ENCODE measurements at regions not wholly inside any gene's neighbourhood (a gene's known extent, or its start where the extent isn't known, plus 50 kb on each side); places are given as distances from the start of the nearest gene placed in this dataset.
"Not testable (repeated sequence)": the region's sequence is repeated elsewhere in the genome, so short reads cannot be mapped to it uniquely, and the experiment has no call there.

GRCh38 chrY:19042984-19043442 lies 269.5 kb upstream of the HSFY2 start:
- no peak for DNase-seq

GRCh38 chrY:19042306-19042958 lies 268.9 kb upstream of the HSFY2 start:
- DNase-seq = no peak

GRCh38 chrY:19026631-19027030 lies 253.1 kb upstream of the HSFY2 start:
- no peak for DNase-seq

- no peak for DNase-seq
Measured at GRCh38 chrY:19023934-19024333, 250.4 kb upstream of the HSFY2 start.

- DNase-seq = no peak
Measured at GRCh38 chrY:19020193-19020592, 246.7 kb upstream of the HSFY2 start.

GRCh38 chrY:19016990-19017389 lies 243.5 kb upstream of the HSFY2 start:
- no peak for DNase-seq

- no peak for DNase-seq
Measured at GRCh38 chrY:19015854-19016253, 242.3 kb upstream of the HSFY2 start.

- DNase-seq = no peak
Measured at GRCh38 chrY:19015213-19015612, 241.7 kb upstream of the HSFY2 start.

GRCh38 chrY:19012985-19013384 lies 239.4 kb upstream of the HSFY2 start:
- no peak for DNase-seq

- DNase-seq = no peak
Measured at GRCh38 chrY:19011605-19012090, 238.1 kb upstream of the HSFY2 start.

GRCh38 chrY:19006234-19006633 lies 232.7 kb upstream of the HSFY2 start:
- DNase-seq = no peak

- no peak for DNase-seq
Measured at GRCh38 chrY:19005579-19005978, 232.0 kb upstream of the HSFY2 start.

- DNase-seq = no peak
Measured at GRCh38 chrY:18997635-18998240, 224.2 kb upstream of the HSFY2 start.

GRCh38 chrY:18993480-18993879 lies 219.9 kb upstream of the HSFY2 start:
- DNase-seq = no peak

GRCh38 chrY:18992684-18993083 lies 219.1 kb upstream of the HSFY2 start:
- not testable (repeated sequence) for DNase-seq

GRCh38 chrY:18989356-18989755 lies 215.8 kb upstream of the HSFY2 start:
- no peak for DNase-seq

GRCh38 chrY:18966001-18966400 lies 192.5 kb upstream of the HSFY2 start:
- no peak for DNase-seq

GRCh38 chrY:18958846-18959245 lies 185.3 kb upstream of the HSFY2 start:
- DNase-seq = no peak

- DNase-seq = no peak
Measured at GRCh38 chrY:18951657-18952435, 178.3 kb upstream of the HSFY2 start.

- no peak for DNase-seq
Measured at GRCh38 chrY:18951019-18951418, 177.5 kb upstream of the HSFY2 start.

GRCh38 chrY:18936831-18937230 lies 163.3 kb upstream of the HSFY2 start:
- no peak for DNase-seq

GRCh38 chrY:18919256-18919655 lies 145.7 kb upstream of the HSFY2 start:
- no peak for DNase-seq

GRCh38 chrY:18912846-18913245 lies 139.3 kb upstream of the HSFY2 start:
- no peak for DNase-seq

GRCh38 chrY:18909846-18910245 lies 136.3 kb upstream of the HSFY2 start:
- no peak for DNase-seq
